Vagina (tissue), 2 donors: ENCODE measurements at regions not wholly inside any gene's neighbourhood (a gene's known extent, or its start where the extent isn't known, plus 50 kb on each side); places are given as distances from the start of the nearest gene placed in this dataset.

Source experiments
- POLR2A ChIP-seq, 2 donors: fragments of 450-650 bp; IDR thresholded peaks; one replicate each; pipeline ENCODE4 v1.6.1; 2017; ENCODE audit warnings: antibody characterized with exemption in 2 of 2, mild to moderate bottlenecking in 2 of 2, moderate library complexity in 2 of 2
- TF ChIP-seq, protein P1 (sequence below), 3 experiments: fragments of 450-650 bp in 2 of 3; fragments of 200-600 bp in 1 of 3; sonication (generic) in 1 of 3; IDR thresholded peaks; one replicate each; pipeline ENCODE4 v1.5.1; 2017 to 2019; ENCODE audit warnings: antibody characterized with exemption in 3 of 3, mild to moderate bottlenecking in 2 of 3, moderate library complexity in 2 of 3

DNA sequence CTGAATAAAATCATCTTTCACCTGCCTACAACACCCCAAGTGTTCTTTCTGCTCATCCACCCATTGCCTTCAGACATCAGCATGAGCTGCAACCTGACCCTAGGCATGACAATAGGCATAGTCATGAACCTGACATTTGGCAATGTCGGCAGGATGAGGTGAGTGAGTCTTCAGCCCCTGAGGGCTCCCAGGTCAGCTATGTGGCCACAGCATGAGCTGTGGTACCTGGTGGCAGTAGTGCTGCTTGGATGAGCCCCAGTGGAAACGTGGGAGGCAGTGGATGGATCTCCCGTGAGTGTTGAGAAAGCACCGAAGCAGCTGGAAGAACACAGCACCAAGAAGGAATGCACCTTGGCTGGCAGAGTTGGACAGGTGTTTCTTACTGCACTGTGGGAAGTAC is 334.8 kb upstream of the FAR2 start:
- TF ChIP-seq, protein P1, sequence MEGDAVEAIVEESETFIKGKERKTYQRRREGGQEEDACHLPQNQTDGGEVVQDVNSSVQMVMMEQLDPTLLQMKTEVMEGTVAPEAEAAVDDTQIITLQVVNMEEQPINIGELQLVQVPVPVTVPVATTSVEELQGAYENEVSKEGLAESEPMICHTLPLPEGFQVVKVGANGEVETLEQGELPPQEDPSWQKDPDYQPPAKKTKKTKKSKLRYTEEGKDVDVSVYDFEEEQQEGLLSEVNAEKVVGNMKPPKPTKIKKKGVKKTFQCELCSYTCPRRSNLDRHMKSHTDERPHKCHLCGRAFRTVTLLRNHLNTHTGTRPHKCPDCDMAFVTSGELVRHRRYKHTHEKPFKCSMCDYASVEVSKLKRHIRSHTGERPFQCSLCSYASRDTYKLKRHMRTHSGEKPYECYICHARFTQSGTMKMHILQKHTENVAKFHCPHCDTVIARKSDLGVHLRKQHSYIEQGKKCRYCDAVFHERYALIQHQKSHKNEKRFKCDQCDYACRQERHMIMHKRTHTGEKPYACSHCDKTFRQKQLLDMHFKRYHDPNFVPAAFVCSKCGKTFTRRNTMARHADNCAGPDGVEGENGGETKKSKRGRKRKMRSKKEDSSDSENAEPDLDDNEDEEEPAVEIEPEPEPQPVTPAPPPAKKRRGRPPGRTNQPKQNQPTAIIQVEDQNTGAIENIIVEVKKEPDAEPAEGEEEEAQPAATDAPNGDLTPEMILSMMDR (IDR thresholded peaks at IDR 0.05), result no peak
- no peak for TF ChIP-seq POLR2A (IDR thresholded peaks at IDR 0.05)
